GM12873 (cell line): ENCODE measurements at regions not wholly inside any gene's neighbourhood (a gene's known extent, or its start where the extent isn't known, plus 50 kb on each side); places are given as distances from the start of the nearest gene placed in this dataset.

Source experiments
- CTCF ChIP-seq: IDR thresholded peaks from 2 replicates; pipeline ENCODE4 v1.5.1; 2012; ENCODE audit warnings: low read depth, mild to moderate bottlenecking, moderate library complexity, low read length, control low read depth; ENCODE audit not compliant: insufficient read depth; ENCODE audit errors: missing control alignments

- no peak for TF ChIP-seq CTCF
Observed at GRCh38 chr10:64795847-64796246, 1274.6 kb downstream of the REEP3 start.

GRCh38 chr10:64798297-64798696 lies 1277.1 kb downstream of the REEP3 start:
- TF ChIP-seq CTCF: no peak

- no peak for TF ChIP-seq CTCF
Observed at GRCh38 chr10:64813391-64813790, 1292.2 kb downstream of the REEP3 start.

GRCh38 chr10:64814201-64814600 lies 1293.0 kb downstream of the REEP3 start:
- TF ChIP-seq CTCF: no peak

- TF ChIP-seq CTCF: no peak
Observed at GRCh38 chr10:64829888-64830412, 1308.7 kb downstream of the REEP3 start.

GRCh38 chr10:64830869-64831268 lies 1309.7 kb downstream of the REEP3 start:
- TF ChIP-seq CTCF: no peak

GRCh38 chr10:64840341-64840740 lies 1319.1 kb downstream of the REEP3 start:
- no peak for TF ChIP-seq CTCF

- no peak for TF ChIP-seq CTCF
Observed at GRCh38 chr10:64846700-64847099, 1325.5 kb downstream of the REEP3 start.
